Brain microvascular endothelial cell (primary cell): ENCODE measurements at regions not wholly inside any gene's neighbourhood (a gene's known extent, or its start where the extent isn't known, plus 50 kb on each side); places are given as distances from the start of the nearest gene placed in this dataset.

Experiments
- DNase-seq: peaks from one replicate; pipeline ENCODE4 v3.0.0-alpha.2; 2020
- H3K27ac ChIP-seq: fragments of 250-450 bp; sonication (Bioruptor Pico); 2 replicates; pipeline ENCODE4 v1.5.1; 2020; ENCODE audit warnings: mild to moderate bottlenecking, moderate library complexity
- H3K27me3 ChIP-seq: fragments of 250-450 bp; sonication (Bioruptor Pico); replicated peaks from 2 replicates; pipeline ENCODE4 v1.5.1; 2020; ENCODE audit warnings: mild to moderate bottlenecking
- H3K36me3 ChIP-seq: fragments of 250-450 bp; sonication (Bioruptor Pico); replicated peaks from 2 replicates; pipeline ENCODE4 v1.5.1; 2020; ENCODE audit warnings: mild to moderate bottlenecking
- H3K4me3 ChIP-seq: 2 replicates; pipeline ENCODE4 v1.5.1; 2011; ENCODE audit warnings: low read depth, mild to moderate bottlenecking, control low read depth, low read length, moderate library complexity
- in situ Hi-C: cut with HindIII; loops from 2 replicates; pipeline ENCODE4 v1.10.0; 2017; ENCODE audit warnings: low sequenced_read_pairs, low pct_ligation_motif_present
- TF ChIP-seq, protein P1 (sequence below): IDR thresholded peaks from 2 replicates; pipeline ENCODE4 v1.5.1; 2011; ENCODE audit warnings: low read depth, mild to moderate bottlenecking, moderate library complexity, low read length, control low read depth, inconsistent platforms; ENCODE audit errors: missing control alignments

DNA sequence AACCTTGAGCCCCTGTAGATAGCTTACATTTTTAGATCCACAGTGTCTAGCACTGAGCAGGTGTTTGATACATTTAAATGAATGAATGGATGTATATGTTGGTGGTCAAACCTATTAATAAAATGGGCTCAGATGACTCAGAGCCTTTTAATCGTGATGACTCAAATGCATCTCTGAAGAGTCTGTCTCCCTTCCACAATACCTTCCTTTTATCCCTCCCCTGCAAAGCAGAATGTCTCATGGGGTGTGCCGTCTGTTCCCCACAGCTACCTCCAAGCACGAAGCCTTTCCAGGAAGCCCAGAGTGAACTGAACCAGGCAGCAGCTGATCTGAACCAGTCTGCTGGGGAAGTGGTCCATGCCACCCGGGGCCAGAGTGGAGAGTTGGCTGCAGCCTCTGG is 303.5 kb upstream of the TPM1 start:
- in situ Hi-C loops = no loop called here
- Histone ChIP-seq H3K36me3 (no peaks in the 10 kb centered on the region), H3K27me3 (no peaks in the 10 kb centered on the region), H3K4me3 (no peak overlapping the region), H3K27ac (no peak overlapping the region)
- TF ChIP-seq, protein P1, sequence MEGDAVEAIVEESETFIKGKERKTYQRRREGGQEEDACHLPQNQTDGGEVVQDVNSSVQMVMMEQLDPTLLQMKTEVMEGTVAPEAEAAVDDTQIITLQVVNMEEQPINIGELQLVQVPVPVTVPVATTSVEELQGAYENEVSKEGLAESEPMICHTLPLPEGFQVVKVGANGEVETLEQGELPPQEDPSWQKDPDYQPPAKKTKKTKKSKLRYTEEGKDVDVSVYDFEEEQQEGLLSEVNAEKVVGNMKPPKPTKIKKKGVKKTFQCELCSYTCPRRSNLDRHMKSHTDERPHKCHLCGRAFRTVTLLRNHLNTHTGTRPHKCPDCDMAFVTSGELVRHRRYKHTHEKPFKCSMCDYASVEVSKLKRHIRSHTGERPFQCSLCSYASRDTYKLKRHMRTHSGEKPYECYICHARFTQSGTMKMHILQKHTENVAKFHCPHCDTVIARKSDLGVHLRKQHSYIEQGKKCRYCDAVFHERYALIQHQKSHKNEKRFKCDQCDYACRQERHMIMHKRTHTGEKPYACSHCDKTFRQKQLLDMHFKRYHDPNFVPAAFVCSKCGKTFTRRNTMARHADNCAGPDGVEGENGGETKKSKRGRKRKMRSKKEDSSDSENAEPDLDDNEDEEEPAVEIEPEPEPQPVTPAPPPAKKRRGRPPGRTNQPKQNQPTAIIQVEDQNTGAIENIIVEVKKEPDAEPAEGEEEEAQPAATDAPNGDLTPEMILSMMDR = no peak
- DNase-seq = peak; percentile 58

DNA sequence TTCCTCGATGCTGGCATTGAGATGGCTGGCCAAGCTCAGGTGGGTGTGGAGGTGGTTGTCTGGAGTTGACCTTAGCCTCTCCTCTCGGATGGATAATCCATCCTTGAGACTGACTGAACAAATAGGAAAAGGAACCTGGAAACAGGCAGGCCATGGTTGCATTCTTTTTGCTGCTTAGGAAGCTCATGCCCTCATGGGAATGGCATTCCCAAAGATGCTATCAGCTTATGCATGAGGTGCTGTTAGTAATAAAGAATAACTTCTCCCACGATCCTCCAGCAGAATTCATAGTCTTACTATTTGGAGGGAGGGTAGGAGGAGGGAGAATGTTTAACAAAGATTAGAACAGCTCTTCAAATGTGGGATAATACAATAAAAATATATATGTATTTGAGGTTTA is 303.0 kb upstream of the TPM1 start:
- no peak overlapping the region for H3K27ac ChIP-seq
- no peaks in the 10 kb centered on the region for H3K27me3 ChIP-seq
- H3K4me3 ChIP-seq = no peak overlapping the region
- in situ Hi-C loops = no loop called here
- no peaks in the 10 kb centered on the region for H3K36me3 ChIP-seq
- TF ChIP-seq, protein P1 = no peak
- DNase-seq = peak; percentile 29

DNA sequence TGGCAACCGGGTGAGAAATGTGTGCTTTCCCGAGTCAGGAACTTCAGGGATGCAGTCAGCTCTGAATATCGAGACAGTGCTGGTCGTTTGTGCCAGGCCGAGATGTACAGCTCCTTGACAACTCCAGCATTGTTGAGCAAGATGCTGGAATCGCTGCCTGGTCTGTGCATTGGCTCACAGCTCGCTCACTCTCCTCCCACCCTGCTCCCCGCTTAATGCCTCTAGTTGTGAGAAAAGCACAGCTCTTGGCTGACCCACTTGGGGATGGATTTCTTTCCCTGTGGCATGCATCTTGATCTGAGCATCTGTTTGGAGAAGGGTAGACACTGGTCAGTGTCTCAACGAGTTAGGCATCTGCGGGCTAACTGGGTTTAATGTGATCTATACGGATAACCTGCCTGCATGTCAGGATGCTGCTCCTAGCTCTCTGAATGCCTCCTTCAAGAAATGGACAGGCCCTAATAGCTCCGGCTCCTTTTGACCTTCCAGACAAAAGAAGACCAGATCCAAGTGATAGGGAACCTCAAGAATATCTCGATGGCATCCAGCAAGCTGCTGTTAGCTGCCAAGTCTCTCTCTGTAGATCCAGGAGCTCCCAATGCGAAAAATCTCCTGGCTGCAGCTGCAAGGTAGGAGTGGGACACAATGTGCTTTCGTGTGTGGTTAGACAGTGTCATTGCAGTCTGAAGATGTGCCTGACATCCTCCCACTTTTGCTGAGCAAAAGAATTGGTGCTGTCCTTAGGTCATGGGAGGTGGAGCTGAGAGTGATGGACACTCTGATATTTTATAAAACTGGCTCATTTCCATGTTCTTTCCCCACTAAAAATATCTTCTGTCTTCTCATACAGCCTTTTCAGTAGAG is 302.2 kb upstream of the TPM1 start:
- DNase-seq = no peak
- H3K4me3 ChIP-seq = no peak overlapping the region
- H3K36me3 ChIP-seq = no peaks in the 10 kb centered on the region
- TF ChIP-seq, protein P1 = no peak
- H3K27ac ChIP-seq = no peak overlapping the region
- in situ Hi-C loops = no loop called here
- H3K27me3 ChIP-seq = no peaks in the 10 kb centered on the region

DNA sequence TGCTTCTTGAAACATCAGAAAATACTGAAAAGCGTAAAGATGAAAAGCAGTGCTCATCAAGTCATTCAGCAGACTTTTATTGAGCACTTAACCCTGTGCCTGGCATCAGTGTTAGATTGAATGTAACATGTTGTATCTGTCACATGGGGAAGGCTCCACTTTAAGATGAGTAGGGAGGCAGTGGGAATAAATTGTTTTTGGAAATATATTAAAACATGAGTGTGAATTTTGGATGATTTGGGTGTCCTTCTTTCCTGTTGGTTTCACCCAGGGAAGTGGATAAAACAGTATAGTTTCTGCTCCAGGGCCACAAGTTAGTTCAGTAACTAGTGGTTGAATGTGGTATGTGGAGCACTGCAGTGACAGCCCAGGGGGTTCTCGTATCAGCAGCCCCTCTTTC is 301.4 kb upstream of the TPM1 start:
- TF ChIP-seq, protein P1 = no peak

DNA sequence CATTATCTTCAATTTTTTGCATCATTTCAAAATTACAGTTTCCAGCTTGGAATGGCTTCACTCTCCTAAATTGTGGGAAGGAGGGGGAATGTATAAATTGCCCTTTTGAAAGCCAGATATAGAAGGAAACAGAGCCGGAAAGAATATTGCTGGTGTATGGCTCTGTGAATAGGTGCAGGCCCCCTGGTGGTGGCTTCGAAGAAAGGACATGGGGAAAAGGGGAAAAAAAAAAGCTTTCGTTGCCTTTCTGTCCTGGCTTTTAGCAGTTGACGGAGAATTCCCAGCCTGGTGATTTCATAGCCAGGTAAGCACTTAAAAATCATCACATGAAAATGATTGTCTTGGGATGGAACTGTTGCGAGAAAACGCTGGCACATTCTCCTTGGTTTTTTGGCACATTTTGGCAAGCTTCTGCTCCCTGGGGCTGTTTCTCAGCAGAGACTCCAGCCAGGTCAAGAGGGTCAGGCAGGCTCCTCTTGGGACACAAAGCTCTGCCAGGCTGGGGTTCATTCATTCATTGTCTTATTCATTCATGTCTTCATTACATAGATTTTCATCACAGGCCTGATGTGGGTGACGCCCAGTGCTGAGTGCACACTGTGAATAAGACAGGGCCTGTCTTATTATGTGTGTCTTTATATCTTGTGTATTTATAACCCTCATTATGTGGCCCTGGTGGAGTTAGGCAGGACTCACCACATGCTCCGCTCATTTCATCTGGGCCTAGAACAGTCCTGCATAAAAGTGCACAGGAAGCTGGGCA is 300.0 kb upstream of the TPM1 start:
- in situ Hi-C loops = no loop called here
- no peak overlapping the region for H3K27ac ChIP-seq
- peak; percentile 48 for DNase-seq
- no peak overlapping the region for H3K4me3 ChIP-seq
- TF ChIP-seq, protein P1 = peak; percentile 91
- H3K36me3 ChIP-seq = no peaks in the 10 kb centered on the region
- H3K27me3 ChIP-seq = no peaks in the 10 kb centered on the region

More for the DNA sequence above, 301.4 kb upstream of the TPM1 start:
- DNase-seq = no peak
- Histone ChIP-seq H3K27ac (no peak overlapping the region), H3K4me3 (no peak overlapping the region), H3K36me3 (no peaks in the 10 kb centered on the region), H3K27me3 (no peaks in the 10 kb centered on the region)
- in situ Hi-C loops = no loop called here
